PC-9 (cell line): ENCODE measurements at regions not wholly inside any gene's neighbourhood (a gene's known extent, or its start where the extent isn't known, plus 50 kb on each side); places are given as distances from the start of the nearest gene placed in this dataset.

Experiments used
- EZH2 ChIP-seq: fragments of 200-600 bp; sonication (generic); IDR thresholded peaks from 2 replicates; pipeline ENCODE4 v1.8.0; 2017; ENCODE audit warnings: antibody characterized with exemption, low read depth
- TF ChIP-seq, protein P1 (sequence below): fragments of 200-600 bp; sonication (generic); conservative IDR thresholded peaks from 2 replicates; pipeline ENCODE4 v1.6.1; 2017; ENCODE audit warnings: mixed run types, antibody characterized with exemption, mild to moderate bottlenecking, moderate library complexity

- no peak for TF ChIP-seq EZH2
- TF ChIP-seq, protein P1, sequence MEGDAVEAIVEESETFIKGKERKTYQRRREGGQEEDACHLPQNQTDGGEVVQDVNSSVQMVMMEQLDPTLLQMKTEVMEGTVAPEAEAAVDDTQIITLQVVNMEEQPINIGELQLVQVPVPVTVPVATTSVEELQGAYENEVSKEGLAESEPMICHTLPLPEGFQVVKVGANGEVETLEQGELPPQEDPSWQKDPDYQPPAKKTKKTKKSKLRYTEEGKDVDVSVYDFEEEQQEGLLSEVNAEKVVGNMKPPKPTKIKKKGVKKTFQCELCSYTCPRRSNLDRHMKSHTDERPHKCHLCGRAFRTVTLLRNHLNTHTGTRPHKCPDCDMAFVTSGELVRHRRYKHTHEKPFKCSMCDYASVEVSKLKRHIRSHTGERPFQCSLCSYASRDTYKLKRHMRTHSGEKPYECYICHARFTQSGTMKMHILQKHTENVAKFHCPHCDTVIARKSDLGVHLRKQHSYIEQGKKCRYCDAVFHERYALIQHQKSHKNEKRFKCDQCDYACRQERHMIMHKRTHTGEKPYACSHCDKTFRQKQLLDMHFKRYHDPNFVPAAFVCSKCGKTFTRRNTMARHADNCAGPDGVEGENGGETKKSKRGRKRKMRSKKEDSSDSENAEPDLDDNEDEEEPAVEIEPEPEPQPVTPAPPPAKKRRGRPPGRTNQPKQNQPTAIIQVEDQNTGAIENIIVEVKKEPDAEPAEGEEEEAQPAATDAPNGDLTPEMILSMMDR = no peak
Observed at GRCh38 chr6:15905488-15906419, 223.1 kb upstream of the MYLIP start.
